ENCODE measurements at regions not wholly inside any gene's neighbourhood (a gene's known extent, or its start where the extent isn't known, plus 50 kb on each side); places are given as distances from the start of the nearest gene placed in this dataset.
"Not testable (repeated sequence)": the region's sequence is repeated elsewhere in the genome, so short reads cannot be mapped to it uniquely, and the experiment has no call there.

GRCh38 chr13:88436974-88437373 is 765.8 kb downstream of the SLITRK5 start:
- H3K4me3 ChIP-seq (ENCODE audit: insufficient read depth, low read depth, low read length, poor library complexity, severe bottlenecking) = no peak overlapping the region
- H3K4me1 ChIP-seq (ENCODE audit: control insufficient read depth, insufficient read depth, low read length, poor library complexity, severe bottlenecking) = no peaks in the 10 kb centered on the region
- no peaks in the 10 kb centered on the region for H3K36me3 ChIP-seq (ENCODE audit: control insufficient read depth, insufficient read depth, low read length)
- no peaks in the 10 kb centered on the region for H3K9me3 ChIP-seq (ENCODE audit: control insufficient read depth, low read length)
- no peak for DNase-seq
- no peaks in the 10 kb centered on the region for H3K27me3 ChIP-seq (replicated peaks; ENCODE audit: control insufficient read depth, insufficient read depth, low read length, poor library complexity, severe bottlenecking)
- H3K27ac ChIP-seq (ENCODE audit: insufficient read depth, low read length, poor library complexity, severe bottlenecking) = no peak overlapping the region

GRCh38 chr13:88450515-88450914 is 779.3 kb downstream of the SLITRK5 start:
- DNase-seq = no peak
- Histone ChIP-seq H3K27ac (ENCODE audit: insufficient read depth, low read length, poor library complexity, severe bottlenecking) (no peak overlapping the region), H3K4me1 (ENCODE audit: control insufficient read depth, insufficient read depth, low read length, poor library complexity, severe bottlenecking) (no peaks in the 10 kb centered on the region), H3K9me3 (ENCODE audit: control insufficient read depth, low read length) (no peaks in the 10 kb centered on the region), H3K27me3 (replicated peaks; ENCODE audit: control insufficient read depth, insufficient read depth, low read length, poor library complexity, severe bottlenecking) (no peaks in the 10 kb centered on the region), H3K4me3 (ENCODE audit: insufficient read depth, low read depth, low read length, poor library complexity, severe bottlenecking) (no peak overlapping the region), H3K36me3 (ENCODE audit: control insufficient read depth, insufficient read depth, low read length) (no peaks in the 10 kb centered on the region)

- no peaks in the 10 kb centered on the region for H3K9me3 ChIP-seq (ENCODE audit: control insufficient read depth, low read length)
- no peak overlapping the region for H3K27ac ChIP-seq (ENCODE audit: insufficient read depth, low read length, poor library complexity, severe bottlenecking)
- DNase-seq = no peak
- no peak overlapping the region for H3K4me3 ChIP-seq (ENCODE audit: insufficient read depth, low read depth, low read length, poor library complexity, severe bottlenecking)
- H3K36me3 ChIP-seq (ENCODE audit: control insufficient read depth, insufficient read depth, low read length) = no peaks in the 10 kb centered on the region
- no peaks in the 10 kb centered on the region for H3K27me3 ChIP-seq (replicated peaks; ENCODE audit: control insufficient read depth, insufficient read depth, low read length, poor library complexity, severe bottlenecking)
- no peaks in the 10 kb centered on the region for H3K4me1 ChIP-seq (ENCODE audit: control insufficient read depth, insufficient read depth, low read length, poor library complexity, severe bottlenecking)
These were observed 785.0 kb downstream of the SLITRK5 start for GRCh38 chr13:88456151-88456550.

- Histone ChIP-seq H3K4me1 (ENCODE audit: control insufficient read depth, insufficient read depth, low read length, poor library complexity, severe bottlenecking) (no peaks in the 10 kb centered on the region), H3K27ac (ENCODE audit: insufficient read depth, low read length, poor library complexity, severe bottlenecking) (no peak overlapping the region), H3K36me3 (ENCODE audit: control insufficient read depth, insufficient read depth, low read length) (no peaks in the 10 kb centered on the region), H3K9me3 (ENCODE audit: control insufficient read depth, low read length) (no peaks in the 10 kb centered on the region), H3K27me3 (replicated peaks; ENCODE audit: control insufficient read depth, insufficient read depth, low read length, poor library complexity, severe bottlenecking) (no peaks in the 10 kb centered on the region), H3K4me3 (ENCODE audit: insufficient read depth, low read depth, low read length, poor library complexity, severe bottlenecking) (no peak overlapping the region)
- DNase-seq = no peak
These were observed 788.2 kb downstream of the SLITRK5 start for GRCh38 chr13:88459331-88459730.

- no peak for DNase-seq
- Histone ChIP-seq H3K4me1 (ENCODE audit: control insufficient read depth, insufficient read depth, low read length, poor library complexity, severe bottlenecking) (no peaks in the 10 kb centered on the region), H3K4me3 (ENCODE audit: insufficient read depth, low read depth, low read length, poor library complexity, severe bottlenecking) (no peak overlapping the region), H3K36me3 (ENCODE audit: control insufficient read depth, insufficient read depth, low read length) (no peaks in the 10 kb centered on the region), H3K9me3 (ENCODE audit: control insufficient read depth, low read length) (no peaks in the 10 kb centered on the region), H3K27ac (ENCODE audit: insufficient read depth, low read length, poor library complexity, severe bottlenecking) (no peak overlapping the region), H3K27me3 (replicated peaks; ENCODE audit: control insufficient read depth, insufficient read depth, low read length, poor library complexity, severe bottlenecking) (no peaks in the 10 kb centered on the region)
These were observed 790.3 kb downstream of the SLITRK5 start for GRCh38 chr13:88461272-88462009.

- no peak for DNase-seq
- Histone ChIP-seq H3K4me3 (ENCODE audit: insufficient read depth, low read depth, low read length, poor library complexity, severe bottlenecking) (no peak overlapping the region), H3K36me3 (ENCODE audit: control insufficient read depth, insufficient read depth, low read length) (no peaks in the 10 kb centered on the region), H3K27ac (ENCODE audit: insufficient read depth, low read length, poor library complexity, severe bottlenecking) (no peak overlapping the region), H3K27me3 (replicated peaks; ENCODE audit: control insufficient read depth, insufficient read depth, low read length, poor library complexity, severe bottlenecking) (no peaks in the 10 kb centered on the region), H3K9me3 (ENCODE audit: control insufficient read depth, low read length) (no peaks in the 10 kb centered on the region), H3K4me1 (ENCODE audit: control insufficient read depth, insufficient read depth, low read length, poor library complexity, severe bottlenecking) (no peaks in the 10 kb centered on the region)
These were observed 793.7 kb downstream of the SLITRK5 start for GRCh38 chr13:88464851-88465250.

GRCh38 chr13:88472316-88472715 is 801.1 kb downstream of the SLITRK5 start:
- no peak for DNase-seq
- Histone ChIP-seq H3K27me3 (replicated peaks; ENCODE audit: control insufficient read depth, insufficient read depth, low read length, poor library complexity, severe bottlenecking) (no peaks in the 10 kb centered on the region), H3K36me3 (ENCODE audit: control insufficient read depth, insufficient read depth, low read length) (no peaks in the 10 kb centered on the region), H3K27ac (ENCODE audit: insufficient read depth, low read length, poor library complexity, severe bottlenecking) (no peak overlapping the region), H3K4me3 (ENCODE audit: insufficient read depth, low read depth, low read length, poor library complexity, severe bottlenecking) (no peak overlapping the region), H3K9me3 (ENCODE audit: control insufficient read depth, low read length) (no peaks in the 10 kb centered on the region), H3K4me1 (ENCODE audit: control insufficient read depth, insufficient read depth, low read length, poor library complexity, severe bottlenecking) (no peaks in the 10 kb centered on the region)

GRCh38 chr13:88483202-88483601 is 812.0 kb downstream of the SLITRK5 start:
- Histone ChIP-seq H3K4me1 (ENCODE audit: control insufficient read depth, insufficient read depth, low read length, poor library complexity, severe bottlenecking) (no peaks in the 10 kb centered on the region), H3K27me3 (replicated peaks; ENCODE audit: control insufficient read depth, insufficient read depth, low read length, poor library complexity, severe bottlenecking) (no peaks in the 10 kb centered on the region), H3K36me3 (ENCODE audit: control insufficient read depth, insufficient read depth, low read length) (no peaks in the 10 kb centered on the region), H3K27ac (ENCODE audit: insufficient read depth, low read length, poor library complexity, severe bottlenecking) (no peak overlapping the region), H3K4me3 (ENCODE audit: insufficient read depth, low read depth, low read length, poor library complexity, severe bottlenecking) (no peak overlapping the region), H3K9me3 (ENCODE audit: control insufficient read depth, low read length) (no peaks in the 10 kb centered on the region)
- DNase-seq = no peak

- H3K36me3 ChIP-seq (ENCODE audit: control insufficient read depth, insufficient read depth, low read length) = no peaks in the 10 kb centered on the region
- no peak overlapping the region for H3K4me3 ChIP-seq (ENCODE audit: insufficient read depth, low read depth, low read length, poor library complexity, severe bottlenecking)
- DNase-seq = no peak
- H3K27me3 ChIP-seq (replicated peaks; ENCODE audit: control insufficient read depth, insufficient read depth, low read length, poor library complexity, severe bottlenecking) = no peaks in the 10 kb centered on the region
- H3K9me3 ChIP-seq (ENCODE audit: control insufficient read depth, low read length) = no peaks in the 10 kb centered on the region
- H3K27ac ChIP-seq (ENCODE audit: insufficient read depth, low read length, poor library complexity, severe bottlenecking) = no peak overlapping the region
- H3K4me1 ChIP-seq (ENCODE audit: control insufficient read depth, insufficient read depth, low read length, poor library complexity, severe bottlenecking) = no peaks in the 10 kb centered on the region
These were observed 836.7 kb downstream of the SLITRK5 start for GRCh38 chr13:88507909-88508308.

GRCh38 chr13:88512993-88513392 is 841.8 kb downstream of the SLITRK5 start:
- H3K4me3 ChIP-seq (ENCODE audit: insufficient read depth, low read depth, low read length, poor library complexity, severe bottlenecking); DNase-seq; H3K27me3 ChIP-seq (replicated peaks; ENCODE audit: control insufficient read depth, insufficient read depth, low read length, poor library complexity, severe bottlenecking); H3K4me1 ChIP-seq (ENCODE audit: control insufficient read depth, insufficient read depth, low read length, poor library complexity, severe bottlenecking); H3K27ac ChIP-seq (ENCODE audit: insufficient read depth, low read length, poor library complexity, severe bottlenecking); H3K9me3 ChIP-seq (ENCODE audit: control insufficient read depth, low read length); H3K36me3 ChIP-seq (ENCODE audit: control insufficient read depth, insufficient read depth, low read length): not testable (repeated sequence)

All from effector memory CD4-positive, alpha-beta T cell (primary cell).